ENCODE measurements at regions not wholly inside any gene's neighbourhood (a gene's known extent, or its start where the extent isn't known, plus 50 kb on each side); places are given as distances from the start of the nearest gene placed in this dataset.

DNA sequence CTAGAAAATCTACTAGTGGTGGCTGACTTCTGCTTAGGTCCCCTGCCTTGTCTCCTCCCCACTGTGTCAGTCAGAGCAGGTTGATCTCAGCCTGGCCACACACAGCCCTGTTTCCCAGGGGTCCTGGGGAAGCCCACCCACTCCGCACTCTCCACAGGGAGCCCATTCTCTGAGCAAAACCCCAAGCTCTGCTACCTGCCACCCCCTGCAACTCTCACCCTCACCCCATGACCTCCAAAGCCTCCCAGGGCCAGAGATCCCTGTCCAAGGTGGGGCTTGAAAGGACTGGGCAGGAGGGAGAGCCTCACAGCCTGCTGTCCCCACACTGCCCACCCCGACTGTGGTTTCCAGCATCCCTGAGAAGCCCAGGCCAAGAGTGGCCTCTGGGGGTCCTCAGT is 58.8 kb upstream of the ZNF536 start:
- Mint-ChIP-seq H3K4me3 (no peak overlapping the region), H3K27ac (no peak overlapping the region), H3K9me3 (peaks cover 59% of the 10 kb centered on the region), H3K27me3 (ENCODE audit: insufficient read depth) (no peaks in the 10 kb centered on the region), H3K36me3 (ENCODE audit: low read depth) (no peaks in the 10 kb centered on the region), H3K4me1 (ENCODE audit: low read depth) (no peaks in the 10 kb centered on the region)
- DNase-seq: no peak
- TF ChIP-seq, protein P1, sequence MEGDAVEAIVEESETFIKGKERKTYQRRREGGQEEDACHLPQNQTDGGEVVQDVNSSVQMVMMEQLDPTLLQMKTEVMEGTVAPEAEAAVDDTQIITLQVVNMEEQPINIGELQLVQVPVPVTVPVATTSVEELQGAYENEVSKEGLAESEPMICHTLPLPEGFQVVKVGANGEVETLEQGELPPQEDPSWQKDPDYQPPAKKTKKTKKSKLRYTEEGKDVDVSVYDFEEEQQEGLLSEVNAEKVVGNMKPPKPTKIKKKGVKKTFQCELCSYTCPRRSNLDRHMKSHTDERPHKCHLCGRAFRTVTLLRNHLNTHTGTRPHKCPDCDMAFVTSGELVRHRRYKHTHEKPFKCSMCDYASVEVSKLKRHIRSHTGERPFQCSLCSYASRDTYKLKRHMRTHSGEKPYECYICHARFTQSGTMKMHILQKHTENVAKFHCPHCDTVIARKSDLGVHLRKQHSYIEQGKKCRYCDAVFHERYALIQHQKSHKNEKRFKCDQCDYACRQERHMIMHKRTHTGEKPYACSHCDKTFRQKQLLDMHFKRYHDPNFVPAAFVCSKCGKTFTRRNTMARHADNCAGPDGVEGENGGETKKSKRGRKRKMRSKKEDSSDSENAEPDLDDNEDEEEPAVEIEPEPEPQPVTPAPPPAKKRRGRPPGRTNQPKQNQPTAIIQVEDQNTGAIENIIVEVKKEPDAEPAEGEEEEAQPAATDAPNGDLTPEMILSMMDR (IDR thresholded peaks at IDR 0.05): no peak

DNA sequence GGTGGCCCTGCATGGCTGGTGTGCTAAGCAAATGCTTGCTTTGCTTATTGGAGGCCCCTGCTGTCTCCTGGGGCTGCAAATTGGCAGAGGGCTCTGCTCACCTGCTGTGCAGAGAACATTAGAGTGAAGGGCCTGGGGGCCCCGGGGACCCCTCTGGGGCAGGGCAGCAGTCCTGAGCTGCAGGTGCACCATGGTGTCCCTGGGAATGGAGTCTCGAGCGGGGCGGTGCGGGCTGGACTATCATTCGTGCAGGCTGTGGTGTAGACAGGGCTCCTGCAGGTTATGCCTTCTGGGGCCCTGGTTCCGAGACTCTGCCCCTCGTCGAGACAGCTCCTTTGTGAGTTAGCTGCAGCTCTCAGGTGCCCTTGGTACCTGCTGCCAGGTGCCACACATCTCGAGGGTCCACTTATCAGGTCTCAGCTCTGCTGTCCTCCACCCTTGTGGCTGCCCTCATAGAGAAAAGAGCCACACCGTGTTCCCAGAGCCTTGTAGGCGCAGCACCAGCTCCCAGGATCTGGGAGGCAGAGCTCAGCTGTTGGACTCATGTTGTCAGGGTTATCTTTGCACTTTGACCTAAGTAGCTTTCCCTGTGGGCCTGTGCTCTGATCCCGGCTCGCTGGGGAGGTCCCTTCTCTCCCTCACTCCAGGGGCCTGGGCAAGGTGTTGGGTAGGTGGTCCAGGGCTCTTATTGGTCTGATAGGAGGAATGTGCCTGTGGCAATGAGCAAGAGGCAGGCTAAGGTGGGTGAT is 58.0 kb upstream of the ZNF536 start:
- TF ChIP-seq, protein P1 (IDR thresholded peaks at IDR 0.05): no peak
- no peak for DNase-seq
- Mint-ChIP-seq H3K36me3 (ENCODE audit: low read depth) (no peaks in the 10 kb centered on the region), H3K27ac (no peak overlapping the region), H3K4me1 (ENCODE audit: low read depth) (no peaks in the 10 kb centered on the region), H3K27me3 (ENCODE audit: insufficient read depth) (no peaks in the 10 kb centered on the region), H3K4me3 (no peak overlapping the region), H3K9me3 (peaks cover 61% of the 10 kb centered on the region)

DNA sequence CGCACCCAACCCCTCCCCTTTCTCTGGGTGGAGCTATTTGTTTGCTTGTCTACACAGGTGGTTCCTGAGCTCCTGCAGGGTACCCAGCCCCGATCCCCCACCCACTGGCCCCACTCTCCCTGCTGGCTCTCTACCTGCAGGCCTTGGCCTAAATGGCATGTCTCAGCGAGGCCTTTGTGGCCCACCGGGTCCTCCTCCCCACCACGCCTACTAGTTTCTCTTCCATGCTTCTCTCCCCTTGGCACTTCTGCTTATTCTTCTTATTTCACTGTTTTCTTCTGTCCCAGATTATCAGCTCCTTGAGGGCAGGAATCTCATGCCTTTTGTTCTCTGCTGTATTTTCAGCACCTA is 57.4 kb upstream of the ZNF536 start:
- no peak overlapping the region for H3K27ac Mint-ChIP-seq
- TF ChIP-seq, protein P1 (IDR thresholded peaks at IDR 0.05): no peak
- peaks cover 57% of the 10 kb centered on the region for H3K9me3 Mint-ChIP-seq
- no peak overlapping the region for H3K4me3 Mint-ChIP-seq
- no peaks in the 10 kb centered on the region for H3K27me3 Mint-ChIP-seq (ENCODE audit: insufficient read depth)
- H3K4me1 Mint-ChIP-seq (ENCODE audit: low read depth): no peaks in the 10 kb centered on the region
- H3K36me3 Mint-ChIP-seq (ENCODE audit: low read depth): no peaks in the 10 kb centered on the region
- DNase-seq: no peak

DNA sequence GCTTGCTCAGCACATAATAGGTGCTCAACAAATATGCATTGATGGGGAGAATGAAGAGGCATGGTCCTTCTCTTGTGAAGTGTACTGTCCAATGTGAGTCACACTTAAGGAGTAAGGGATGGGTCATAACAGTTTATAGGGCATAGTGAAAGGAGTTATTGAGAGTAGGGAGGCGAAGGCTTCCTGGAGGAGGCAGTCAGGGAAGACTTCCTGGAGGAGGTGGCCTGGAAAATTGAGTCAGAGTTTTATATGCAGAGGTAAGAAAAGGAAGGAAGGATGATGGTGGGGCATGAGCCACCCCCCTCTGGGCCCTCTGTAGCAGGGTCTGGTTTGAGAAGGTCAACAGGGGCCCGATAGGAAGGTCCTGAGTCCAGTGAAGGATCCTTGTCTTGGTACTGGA is 57.0 kb upstream of the ZNF536 start:
- Mint-ChIP-seq H3K4me1 (ENCODE audit: low read depth) (no peaks in the 10 kb centered on the region), H3K36me3 (ENCODE audit: low read depth) (no peaks in the 10 kb centered on the region), H3K4me3 (no peak overlapping the region), H3K9me3 (peaks cover 55% of the 10 kb centered on the region), H3K27me3 (ENCODE audit: insufficient read depth) (no peaks in the 10 kb centered on the region), H3K27ac (no peak overlapping the region)
- no peak for DNase-seq
- TF ChIP-seq, protein P1 (IDR thresholded peaks at IDR 0.05): no peak

DNA sequence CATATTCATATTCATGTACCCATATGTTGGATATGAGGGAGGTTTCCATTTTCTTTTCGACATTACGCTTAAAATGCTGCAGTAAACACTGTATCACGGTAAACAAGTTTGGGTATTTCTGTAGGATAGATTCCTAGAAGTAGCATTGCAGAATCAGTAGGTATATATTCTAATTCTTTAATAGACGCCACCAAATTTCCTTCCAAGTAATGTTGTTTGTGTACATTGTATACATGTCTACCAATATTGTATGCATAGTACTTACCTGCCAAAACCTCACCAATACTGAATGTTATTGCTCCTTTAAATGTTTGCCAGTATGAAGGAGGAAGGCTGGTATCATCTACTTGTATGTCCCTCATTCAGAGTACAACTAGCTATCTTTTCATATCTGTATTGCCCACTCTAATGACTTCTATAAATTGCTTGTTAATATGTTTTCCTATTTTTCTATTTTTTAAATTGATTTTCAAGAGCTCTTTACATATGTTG is 56.1 kb upstream of the ZNF536 start:
- Mint-ChIP-seq H3K9me3 (peaks cover 52% of the 10 kb centered on the region), H3K27ac (no peak overlapping the region), H3K4me1 (ENCODE audit: low read depth) (no peaks in the 10 kb centered on the region), H3K4me3 (no peak overlapping the region), H3K27me3 (ENCODE audit: insufficient read depth) (no peaks in the 10 kb centered on the region), H3K36me3 (ENCODE audit: low read depth) (no peaks in the 10 kb centered on the region)
- no peak for DNase-seq
- TF ChIP-seq, protein P1 (IDR thresholded peaks at IDR 0.05): no peak
